PFSK-1 (cell line): ENCODE measurements at regions not wholly inside any gene's neighbourhood (a gene's known extent, or its start where the extent isn't known, plus 50 kb on each side); places are given as distances from the start of the nearest gene placed in this dataset.

ENCODE experiments used
- POLR2AphosphoS5 ChIP-seq: IDR thresholded peaks from 2 replicates; pipeline ENCODE4 v1.6.1; 2012; ENCODE audit warnings: low read depth, mild to moderate bottlenecking, control low read depth, low read length, moderate library complexity
- TAF1 ChIP-seq: IDR thresholded peaks from 2 replicates; pipeline ENCODE4 v1.6.1; 2012; ENCODE audit warnings: low read length, control low read depth, borderline replicate concordance; ENCODE audit not compliant: insufficient read depth
- TF ChIP-seq, protein P1 (sequence below), 2 experiments: IDR thresholded peaks; 2 replicates each; pipeline versions ENCODE4 v1.6.1 to v1.8.0; 2011 to 2012; ENCODE audit warnings: low read depth in 2 of 2, low read length in 2 of 2, control low read depth in 1 of 2, inconsistent platforms in 1 of 2, mild to moderate bottlenecking in 1 of 2, moderate library complexity in 1 of 2; ENCODE audit not compliant: insufficient read depth in 1 of 2

DNA sequence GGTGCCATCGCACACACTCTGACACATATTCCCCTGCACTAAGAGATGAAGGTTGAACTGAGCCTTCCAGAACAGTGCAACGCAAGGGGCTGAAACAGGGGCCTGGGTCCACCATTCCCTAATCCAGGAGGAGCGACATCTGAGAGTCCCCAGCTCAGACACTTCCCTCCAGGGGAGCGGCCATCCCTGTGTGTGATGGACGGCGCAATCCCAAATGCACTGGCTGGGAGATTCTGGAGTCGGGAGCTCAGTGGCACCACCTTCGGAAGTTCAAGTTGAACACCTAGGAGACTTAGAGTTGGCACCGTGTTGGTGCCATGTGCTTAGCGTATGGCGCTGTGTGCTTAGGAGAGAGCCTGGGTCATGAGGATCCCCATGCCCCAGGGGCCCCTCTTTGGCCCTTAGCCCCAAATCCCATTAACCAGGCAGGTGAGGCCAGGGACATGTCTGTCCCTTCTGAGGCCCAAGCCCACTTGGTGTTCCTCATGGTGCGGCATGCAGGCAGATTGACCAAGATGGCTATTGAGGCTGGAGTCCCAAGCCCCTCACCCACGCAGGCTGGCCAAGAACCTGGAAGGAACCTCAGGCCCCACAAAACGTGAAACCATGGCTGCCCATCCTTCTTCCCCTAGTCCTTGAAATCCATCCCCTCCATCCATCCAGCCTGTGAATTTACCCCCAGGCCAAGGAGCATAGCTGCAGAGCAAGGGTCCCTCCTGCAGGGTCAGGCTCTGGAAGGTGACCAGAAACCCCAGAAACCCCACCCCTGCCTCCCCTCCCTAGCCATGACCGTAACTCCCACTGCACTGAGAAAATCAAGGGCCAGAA, 114.1 kb upstream of the OTOS start:
- TF ChIP-seq POLR2AphosphoS5 (no peak), TAF1 (no peak)
- TF ChIP-seq, protein P1, sequence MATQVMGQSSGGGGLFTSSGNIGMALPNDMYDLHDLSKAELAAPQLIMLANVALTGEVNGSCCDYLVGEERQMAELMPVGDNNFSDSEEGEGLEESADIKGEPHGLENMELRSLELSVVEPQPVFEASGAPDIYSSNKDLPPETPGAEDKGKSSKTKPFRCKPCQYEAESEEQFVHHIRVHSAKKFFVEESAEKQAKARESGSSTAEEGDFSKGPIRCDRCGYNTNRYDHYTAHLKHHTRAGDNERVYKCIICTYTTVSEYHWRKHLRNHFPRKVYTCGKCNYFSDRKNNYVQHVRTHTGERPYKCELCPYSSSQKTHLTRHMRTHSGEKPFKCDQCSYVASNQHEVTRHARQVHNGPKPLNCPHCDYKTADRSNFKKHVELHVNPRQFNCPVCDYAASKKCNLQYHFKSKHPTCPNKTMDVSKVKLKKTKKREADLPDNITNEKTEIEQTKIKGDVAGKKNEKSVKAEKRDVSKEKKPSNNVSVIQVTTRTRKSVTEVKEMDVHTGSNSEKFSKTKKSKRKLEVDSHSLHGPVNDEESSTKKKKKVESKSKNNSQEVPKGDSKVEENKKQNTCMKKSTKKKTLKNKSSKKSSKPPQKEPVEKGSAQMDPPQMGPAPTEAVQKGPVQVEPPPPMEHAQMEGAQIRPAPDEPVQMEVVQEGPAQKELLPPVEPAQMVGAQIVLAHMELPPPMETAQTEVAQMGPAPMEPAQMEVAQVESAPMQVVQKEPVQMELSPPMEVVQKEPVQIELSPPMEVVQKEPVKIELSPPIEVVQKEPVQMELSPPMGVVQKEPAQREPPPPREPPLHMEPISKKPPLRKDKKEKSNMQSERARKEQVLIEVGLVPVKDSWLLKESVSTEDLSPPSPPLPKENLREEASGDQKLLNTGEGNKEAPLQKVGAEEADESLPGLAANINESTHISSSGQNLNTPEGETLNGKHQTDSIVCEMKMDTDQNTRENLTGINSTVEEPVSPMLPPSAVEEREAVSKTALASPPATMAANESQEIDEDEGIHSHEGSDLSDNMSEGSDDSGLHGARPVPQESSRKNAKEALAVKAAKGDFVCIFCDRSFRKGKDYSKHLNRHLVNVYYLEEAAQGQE (IDR thresholded peaks at IDR 0.05; ENCODE audit: insufficient read depth in 1 of 2, low read depth in 2 of 2, low read length in 2 of 2): no peak
